HL-60/S4 treated with phorbol 12-myristate 13-acetate at 8.2 ng/mL for 4 days and 3 days (cell line): ENCODE measurements at regions not wholly inside any gene's neighbourhood (a gene's known extent, or its start where the extent isn't known, plus 50 kb on each side); places are given as distances from the start of the nearest gene placed in this dataset.
"Not testable (repeated sequence)": the region's sequence is repeated elsewhere in the genome, so short reads cannot be mapped to it uniquely, and the experiment has no call there.

ENCODE experiments used
- in situ Hi-C: fragments of 300-500 bp; cut with MboI; formaldehyde crosslinking; loops from 2 replicates; pipeline ENCODE4 v1.15.0; 2022; ENCODE audit warnings: low sequenced_read_pairs

GRCh38 chr3:177336873-177337450 is 139.7 kb upstream of the TBL1XR1 start:
- in situ Hi-C loops: no loop called here

GRCh38 chr3:177337541-177338331 is 140.5 kb upstream of the TBL1XR1 start:
- in situ Hi-C loops: no loop called here

- in situ Hi-C loops: no loop called here
Observed at GRCh38 chr3:177338697-177339219, 141.5 kb upstream of the TBL1XR1 start.

- in situ Hi-C loops: not testable (repeated sequence)
Observed at GRCh38 chr3:177339220-177339703, 142.0 kb upstream of the TBL1XR1 start.

- in situ Hi-C loops: no loop called here
Observed at GRCh38 chr3:177340243-177340830, 143.1 kb upstream of the TBL1XR1 start.

GRCh38 chr3:177341736-177342419 is 144.6 kb upstream of the TBL1XR1 start:
- in situ Hi-C loops: no loop called here

GRCh38 chr3:177343122-177343625 is 145.9 kb upstream of the TBL1XR1 start:
- in situ Hi-C loops: no loop called here

- in situ Hi-C loops: no loop called here
Observed at GRCh38 chr3:177345049-177345972, 148.0 kb upstream of the TBL1XR1 start.

- in situ Hi-C loops: no loop called here
Observed at GRCh38 chr3:177345973-177346503, 148.8 kb upstream of the TBL1XR1 start.

GRCh38 chr3:177346878-177347277 is 149.6 kb upstream of the TBL1XR1 start:
- in situ Hi-C loops: no loop called here

GRCh38 chr3:177347611-177348010 is 150.3 kb upstream of the TBL1XR1 start:
- in situ Hi-C loops: no loop called here

GRCh38 chr3:177348974-177349373 is 151.7 kb upstream of the TBL1XR1 start:
- in situ Hi-C loops: no loop called here

GRCh38 chr3:177349384-177349783 is 152.1 kb upstream of the TBL1XR1 start:
- in situ Hi-C loops: no loop called here

GRCh38 chr3:177350121-177350520 is 152.8 kb upstream of the TBL1XR1 start:
- in situ Hi-C loops: no loop called here

- in situ Hi-C loops: no loop called here
Observed at GRCh38 chr3:177351206-177351605, 153.9 kb upstream of the TBL1XR1 start.

- in situ Hi-C loops: no loop called here
Observed at GRCh38 chr3:177351757-177352158, 154.5 kb upstream of the TBL1XR1 start.

- in situ Hi-C loops: no loop called here
Observed at GRCh38 chr3:177352424-177352823, 155.1 kb upstream of the TBL1XR1 start.

- in situ Hi-C loops: no loop called here
Observed at GRCh38 chr3:177353140-177353539, 155.9 kb upstream of the TBL1XR1 start.

GRCh38 chr3:177353879-177354278 is 156.6 kb upstream of the TBL1XR1 start:
- in situ Hi-C loops: not testable (repeated sequence)

- in situ Hi-C loops: no loop called here
Observed at GRCh38 chr3:177354466-177354865, 157.2 kb upstream of the TBL1XR1 start.
